Sigmoid colon (tissue), 6 donors: ENCODE measurements at regions not wholly inside any gene's neighbourhood (a gene's known extent, or its start where the extent isn't known, plus 50 kb on each side); places are given as distances from the start of the nearest gene placed in this dataset.

Source experiments
- DNase-seq: peaks from one replicate; pipeline ENCODE4 v3.0.0-alpha.2; 2019
- H3K27ac ChIP-seq, 4 donors: fragments of 200-600 bp; sonication (generic); one replicate each; pipeline ENCODE4 v1.5.1; 2016 to 2019; ENCODE audit warnings: mild to moderate bottlenecking in 1 of 4
- H3K27me3 ChIP-seq, 3 donors: fragments of 200-600 bp; sonication (generic); one replicate each; pipeline ENCODE4 v1.5.1; 2019; ENCODE audit warnings: mild to moderate bottlenecking in 1 of 3
- H3K36me3 ChIP-seq, 4 donors: fragments of 200-600 bp; sonication (generic); one replicate each; pipeline ENCODE4 v1.5.1; 2016 to 2019
- H3K4me1 ChIP-seq, 4 donors: fragments of 200-600 bp; sonication (generic); one replicate each; pipeline ENCODE4 v1.5.1; 2017 to 2019
- H3K4me3 ChIP-seq, 4 donors: fragments of 200-600 bp; sonication (generic); one replicate each; pipeline ENCODE4 v1.5.1; 2017 to 2019; ENCODE audit warnings: mild to moderate bottlenecking in 2 of 4, moderate library complexity in 1 of 4
- H3K9me3 ChIP-seq, 4 donors: fragments of 200-600 bp in 3 of 4; sonication (generic) in 3 of 4; one replicate each; pipeline versions ENCODE4 v1.5.1 to v1.6.1; 2013 to 2019
- CTCF ChIP-seq, 4 experiments: fragments of 450-650 bp in 3 of 4; fragments of 200-600 bp in 1 of 4; IDR thresholded peaks; one replicate each; pipeline ENCODE4 v1.5.1; 2016 to 2019; ENCODE audit warnings: antibody characterized with exemption in 4 of 4, mild to moderate bottlenecking in 3 of 4, moderate library complexity in 2 of 4
- EP300 ChIP-seq, 4 donors: sonication (generic); formaldehyde crosslinking; IDR thresholded peaks; one replicate each; pipeline ENCODE4 v1.6.1; 2017; ENCODE audit warnings: antibody characterized with exemption in 4 of 4
- POLR2A ChIP-seq, 2 donors: fragments of 450-650 bp; IDR thresholded peaks; one replicate each; pipeline ENCODE4 v1.6.1; 2016; ENCODE audit warnings: antibody characterized with exemption in 2 of 2, mild to moderate bottlenecking in 2 of 2, moderate library complexity in 2 of 2
- POLR2AphosphoS5 ChIP-seq, 4 donors: sonication (generic); formaldehyde crosslinking; IDR thresholded peaks; one replicate each; pipeline ENCODE4 v1.6.1; 2017; ENCODE audit warnings: antibody characterized with exemption in 4 of 4
- WGBS, 2 donors: extraction: QIAGEN DNeasy Blood & Tissue Kit; methylation state at CpG; one replicate each; pipeline ENCODE4 v1.1.7; 2013; 5-methylcytosine and 5-hydroxymethylcytosine counted together
- intact Hi-C: fragments of 100-400 bp; cut with DNase I; formaldehyde crosslinking; loops from one replicate; pipeline ENCODE4 v1.15.1; 2023
- donor health status: healthy with polysubstance abuse.
- donor health status: healthy.

- no peak for DNase-seq
- Histone ChIP-seq H3K4me1 (no peaks in the 10 kb centered on the region), H3K27me3 (no peaks in the 10 kb centered on the region), H3K9me3 (no peaks in the 10 kb centered on the region), H3K36me3 (no peaks in the 10 kb centered on the region), H3K27ac (no peak overlapping the region), H3K4me3 (no peak overlapping the region)
- TF ChIP-seq POLR2AphosphoS5 (IDR thresholded peaks at IDR 0.05) = no peak
- TF ChIP-seq CTCF (IDR thresholded peaks at IDR 0.05) = no peak
- no peak for TF ChIP-seq POLR2A (IDR thresholded peaks at IDR 0.05)
- no peak for TF ChIP-seq EP300 (IDR thresholded peaks at IDR 0.05)
- intact Hi-C loops = no loop called here
Measured at GRCh38 chr4:56244681-56245080, 142.6 kb downstream of the AASDH start.

- Histone ChIP-seq H3K4me1 (no peaks in the 10 kb centered on the region), H3K27me3 (no peaks in the 10 kb centered on the region), H3K9me3 (no peaks in the 10 kb centered on the region), H3K4me3 (no peak overlapping the region), H3K27ac (no peak overlapping the region), H3K36me3 (no peaks in the 10 kb centered on the region)
- intact Hi-C loops = no loop called here
- DNase-seq = no peak
- WGBS, 2 donors = 86 to 94% methylated on average over 2 of the region's 2 CpGs
- TF ChIP-seq POLR2A (IDR thresholded peaks at IDR 0.05) = no peak
- TF ChIP-seq CTCF (IDR thresholded peaks at IDR 0.05) = no peak
- no peak for TF ChIP-seq EP300 (IDR thresholded peaks at IDR 0.05)
- TF ChIP-seq POLR2AphosphoS5 (IDR thresholded peaks at IDR 0.05) = no peak
Measured at GRCh38 chr4:56243107-56243506, 144.2 kb downstream of the AASDH start.

GRCh38 chr4:56241500-56241899 lies 145.8 kb downstream of the AASDH start:
- no peaks in the 10 kb centered on the region for H3K27me3 ChIP-seq
- H3K27ac ChIP-seq = no peak overlapping the region
- no peak for DNase-seq
- H3K4me1 ChIP-seq = no peaks in the 10 kb centered on the region
- TF ChIP-seq EP300 (IDR thresholded peaks at IDR 0.05) (no peak), CTCF (IDR thresholded peaks at IDR 0.05) (no peak), POLR2A (IDR thresholded peaks at IDR 0.05) (no peak), POLR2AphosphoS5 (IDR thresholded peaks at IDR 0.05) (no peak)
- WGBS, 2 donors = 15 to 58% methylated on average over 6 of the region's 6 CpGs
- intact Hi-C loops = no loop called here
- no peak overlapping the region for H3K4me3 ChIP-seq
- no peaks in the 10 kb centered on the region for H3K36me3 ChIP-seq
- no peaks in the 10 kb centered on the region for H3K9me3 ChIP-seq

- WGBS, 2 donors = 58 to 81% methylated on average over 7 of the region's 7 CpGs
- Histone ChIP-seq H3K4me1 (no peaks in the 10 kb centered on the region), H3K36me3 (no peaks in the 10 kb centered on the region), H3K27ac (no peak overlapping the region), H3K9me3 (no peaks in the 10 kb centered on the region), H3K27me3 (no peaks in the 10 kb centered on the region), H3K4me3 (no peak overlapping the region)
- TF ChIP-seq POLR2A (IDR thresholded peaks at IDR 0.05) = no peak
- no peak for TF ChIP-seq CTCF (IDR thresholded peaks at IDR 0.05)
- no peak for TF ChIP-seq POLR2AphosphoS5 (IDR thresholded peaks at IDR 0.05)
- TF ChIP-seq EP300 (IDR thresholded peaks at IDR 0.05) = no peak
- intact Hi-C loops = no loop called here
- no peak for DNase-seq
Measured at GRCh38 chr4:56240554-56241174, 146.6 kb downstream of the AASDH start.

- DNase-seq = no peak
- intact Hi-C loops = no loop called here
- no peak overlapping the region for H3K4me3 ChIP-seq
- H3K9me3 ChIP-seq = no peaks in the 10 kb centered on the region
- H3K27ac ChIP-seq = no peak overlapping the region
- H3K27me3 ChIP-seq = no peaks in the 10 kb centered on the region
- H3K4me1 ChIP-seq = no peaks in the 10 kb centered on the region
- WGBS, 2 donors = 96 to 97% methylated on average over 3 of the region's 3 CpGs
- TF ChIP-seq CTCF (IDR thresholded peaks at IDR 0.05) (no peak), EP300 (IDR thresholded peaks at IDR 0.05) (no peak), POLR2AphosphoS5 (IDR thresholded peaks at IDR 0.05) (no peak), POLR2A (IDR thresholded peaks at IDR 0.05) (no peak)
- H3K36me3 ChIP-seq = no peaks in the 10 kb centered on the region
Measured at GRCh38 chr4:56238251-56238650, 149.0 kb downstream of the AASDH start.
